HAP-1 (cell line): ENCODE measurements at regions not wholly inside any gene's neighbourhood (a gene's known extent, or its start where the extent isn't known, plus 50 kb on each side); places are given as distances from the start of the nearest gene placed in this dataset.

Experiments
- DNase-seq, 2 experiments: peaks; one replicate each; pipeline ENCODE4 v3.0.0-alpha.2; 2016 to 2020; ENCODE audit warnings: low spot score in 2 of 2
- H3K27me3 ChIP-seq: fragments of 250-450 bp; sonication (Bioruptor Pico); 2 replicates; pipeline ENCODE4 v1.5.1; 2020; ENCODE audit warnings: low read depth, mild to moderate bottlenecking, moderate library complexity
- H3K36me3 ChIP-seq: fragments of 250-450 bp; sonication (Bioruptor Pico); replicated peaks from 2 replicates; pipeline ENCODE4 v1.5.1; 2020; ENCODE audit warnings: mild to moderate bottlenecking
- H3K4me1 ChIP-seq: fragments of 250-450 bp; sonication (Bioruptor Pico); 2 replicates; pipeline ENCODE4 v1.5.1; 2020; ENCODE audit warnings: mild to moderate bottlenecking
- H3K4me3 ChIP-seq: fragments of 250-450 bp; sonication (Bioruptor Pico); 2 replicates; pipeline ENCODE4 v1.5.1; 2020; ENCODE audit warnings: mild to moderate bottlenecking, moderate library complexity
- H3K9me3 ChIP-seq: fragments of 250-450 bp; sonication (Bioruptor Pico); 2 replicates; pipeline ENCODE4 v1.5.1; 2020; ENCODE audit warnings: mild to moderate bottlenecking, moderate library complexity
- in situ Hi-C: fragments of 300-500 bp; cut with MboI; formaldehyde crosslinking; loops from 3 replicates; pipeline ENCODE4 v1.14.3; 2020; ENCODE audit warnings: low sequenced_read_pairs, inconsistent platforms, mixed read lengths

DNA sequence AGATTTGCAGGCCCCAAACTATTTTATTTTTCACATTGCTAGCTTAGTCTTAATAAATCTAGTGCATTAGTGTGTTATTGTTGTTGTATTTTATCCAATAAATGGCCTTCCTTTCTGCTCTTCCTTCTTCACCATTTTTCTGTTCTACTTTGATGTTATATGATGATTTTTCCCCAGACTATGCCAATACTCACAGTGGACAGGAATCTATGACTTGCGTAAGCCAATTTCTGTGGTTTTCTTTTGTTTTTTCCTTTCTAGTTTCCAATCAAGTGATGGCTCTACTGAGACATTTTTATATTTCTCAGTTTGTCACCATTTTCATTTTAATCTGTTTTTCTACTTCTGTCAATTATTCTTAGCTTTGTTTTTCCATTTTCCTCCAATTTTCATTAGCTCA lies 106.8 kb upstream of the FBXL7 start:
- in situ Hi-C loops = loop anchor here (25.0 kb wide), 1 partner anchor 394 kb away; no protein-coding TSS in a partner anchor
- no peak overlapping the region for H3K4me3 ChIP-seq
- H3K4me1 ChIP-seq = no peaks in the 10 kb centered on the region
- DNase-seq = no peak
- peaks cover 21% of the 10 kb centered on the region for H3K27me3 ChIP-seq
- H3K36me3 ChIP-seq = no peaks in the 10 kb centered on the region
- H3K9me3 ChIP-seq = no peaks in the 10 kb centered on the region

DNA sequence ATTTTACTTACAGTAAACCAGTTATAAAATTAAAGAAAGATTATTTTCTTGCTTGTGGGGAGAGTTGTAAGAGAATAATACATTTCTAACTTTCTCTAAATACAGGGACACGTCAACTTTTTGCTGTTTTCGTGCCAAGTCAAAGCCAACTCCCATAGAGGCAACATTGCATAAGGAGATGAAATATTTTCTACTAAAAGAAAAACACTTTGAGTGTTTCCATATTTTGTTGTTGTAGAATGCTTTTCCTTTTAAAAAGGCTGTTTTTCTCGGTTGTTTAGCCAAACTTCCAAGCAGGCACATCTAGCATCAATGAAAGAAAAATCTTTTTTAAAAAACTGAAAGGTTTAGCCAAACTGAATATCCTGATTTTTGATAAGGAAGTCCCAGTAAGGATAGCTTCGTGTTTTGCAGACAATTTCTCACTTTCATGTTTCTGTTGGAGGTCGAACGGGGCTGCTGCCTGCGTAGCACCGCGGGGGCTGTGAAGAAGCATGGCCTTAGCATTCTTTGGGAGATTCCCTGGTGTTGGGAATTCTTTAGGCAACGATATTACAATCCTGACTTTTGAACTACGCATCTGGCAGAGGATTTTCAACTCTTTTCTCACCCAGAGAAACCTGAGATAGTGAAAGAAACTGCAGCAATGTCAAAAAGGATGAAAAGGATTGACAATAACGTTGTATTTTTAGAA lies 108.1 kb upstream of the FBXL7 start:
- Histone ChIP-seq H3K36me3 (no peaks in the 10 kb centered on the region), H3K27me3 (peaks cover 21% of the 10 kb centered on the region), H3K4me3 (no peak overlapping the region), H3K4me1 (no peaks in the 10 kb centered on the region), H3K9me3 (no peaks in the 10 kb centered on the region)
- in situ Hi-C loops = loop anchor here (25.0 kb wide), 1 partner anchor 395 kb away; no protein-coding TSS in a partner anchor
- DNase-seq = no peak

DNA sequence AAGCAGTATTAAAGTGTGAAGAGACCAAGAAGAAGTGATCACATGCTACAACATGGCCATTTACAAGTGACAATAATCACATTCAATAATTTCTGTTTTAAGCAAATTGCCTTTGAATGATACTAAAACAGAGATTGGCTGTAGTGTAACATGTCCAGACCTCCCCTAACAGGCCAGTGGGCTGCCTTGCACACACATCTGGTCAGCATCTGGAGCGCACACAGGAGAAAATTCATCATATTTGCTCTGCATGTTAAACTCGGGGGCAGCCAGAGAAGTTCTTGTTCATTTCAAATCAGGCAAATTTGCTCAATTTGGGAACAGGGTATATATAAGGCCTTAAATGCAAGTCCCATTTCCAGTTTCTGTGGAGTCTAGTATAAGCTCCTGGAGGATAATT lies 111.1 kb upstream of the FBXL7 start:
- Histone ChIP-seq H3K36me3 (no peaks in the 10 kb centered on the region), H3K4me3 (no peak overlapping the region), H3K27me3 (peaks cover 21% of the 10 kb centered on the region), H3K4me1 (no peaks in the 10 kb centered on the region), H3K9me3 (no peaks in the 10 kb centered on the region)
- in situ Hi-C loops = loop anchor here (25.0 kb wide), 1 partner anchor 398 kb away; no protein-coding TSS in a partner anchor
- DNase-seq = no peak

DNA sequence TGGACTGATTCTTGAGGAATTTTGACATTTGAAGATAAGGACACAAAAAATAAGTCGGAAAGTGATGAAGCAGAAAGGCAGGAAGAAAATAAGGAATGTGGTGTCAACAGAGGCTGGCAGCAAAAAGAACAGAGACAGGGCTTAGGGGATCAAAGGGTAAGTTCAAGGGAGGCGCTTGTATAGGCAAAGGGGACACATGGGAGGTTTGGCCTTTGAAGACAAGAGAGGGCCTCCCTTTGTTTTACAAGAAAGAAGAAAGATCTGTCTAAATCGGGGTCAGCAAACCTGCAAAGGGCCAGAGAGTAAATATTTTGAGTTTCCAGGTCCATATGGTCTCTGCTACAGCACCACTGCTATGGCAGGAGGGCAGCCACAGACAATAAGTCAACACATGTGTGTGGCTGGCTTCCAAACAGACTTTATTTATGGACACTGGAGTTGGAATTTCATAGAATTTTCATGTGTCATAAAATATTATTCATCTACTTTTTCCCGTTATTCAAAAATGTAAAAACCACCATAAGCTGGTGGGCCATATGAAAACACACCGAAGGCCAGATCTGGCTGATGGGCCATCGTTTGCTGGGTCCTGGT lies 112.0 kb upstream of the FBXL7 start:
- no peak for DNase-seq
- H3K4me1 ChIP-seq = no peaks in the 10 kb centered on the region
- in situ Hi-C loops = loop anchor here (25.0 kb wide), 1 partner anchor 399 kb away; no protein-coding TSS in a partner anchor
- no peak overlapping the region for H3K4me3 ChIP-seq
- H3K9me3 ChIP-seq = no peaks in the 10 kb centered on the region
- peaks cover 21% of the 10 kb centered on the region for H3K27me3 ChIP-seq
- H3K36me3 ChIP-seq = no peaks in the 10 kb centered on the region

DNA sequence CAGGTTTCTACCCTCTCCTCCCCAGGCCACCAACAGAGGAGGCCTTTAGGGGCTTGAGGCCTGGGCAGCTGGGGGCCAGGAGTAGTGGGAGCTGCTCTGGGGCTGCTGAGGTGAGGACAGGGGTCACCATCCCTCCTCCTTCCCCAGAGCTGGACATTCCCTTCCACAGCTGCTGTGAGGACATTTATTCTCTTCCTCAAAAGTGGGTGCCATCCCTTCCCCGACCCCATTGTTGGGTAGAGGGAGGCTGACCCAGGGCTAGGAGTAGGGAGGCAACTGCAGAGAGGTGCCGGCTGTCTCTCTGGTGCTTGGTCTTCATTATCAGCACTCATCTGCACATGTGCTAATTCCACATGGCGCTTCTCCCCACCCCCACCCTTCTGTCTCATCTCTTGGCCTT lies 113.9 kb upstream of the FBXL7 start:
- Histone ChIP-seq H3K36me3 (no peaks in the 10 kb centered on the region), H3K9me3 (no peaks in the 10 kb centered on the region), H3K4me1 (no peaks in the 10 kb centered on the region), H3K27me3 (peaks cover 16% of the 10 kb centered on the region), H3K4me3 (no peak overlapping the region)
- no peak for DNase-seq
- in situ Hi-C loops = loop anchor here (25.0 kb wide), 1 partner anchor 401 kb away; no protein-coding TSS in a partner anchor

DNA sequence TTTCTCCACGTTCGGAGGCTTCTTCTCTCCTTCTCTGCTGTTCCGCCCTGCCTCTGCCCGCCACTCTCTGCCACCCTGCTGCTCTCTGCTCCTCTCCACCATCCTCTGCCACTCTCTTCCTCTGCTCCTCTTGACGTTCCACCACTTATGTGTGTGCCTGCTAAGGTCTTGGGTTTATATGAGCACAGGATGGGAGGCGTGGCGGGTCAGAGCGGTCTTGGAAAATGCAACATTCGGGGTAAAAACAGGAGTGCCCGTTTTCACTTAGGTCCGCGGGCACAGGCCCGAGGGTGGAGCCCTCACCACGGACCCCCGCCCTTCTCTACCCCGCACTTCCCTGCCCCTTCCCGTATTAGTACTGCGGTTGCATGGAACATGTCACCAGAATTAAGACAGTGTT lies 114.4 kb upstream of the FBXL7 start:
- H3K36me3 ChIP-seq = no peaks in the 10 kb centered on the region
- no peaks in the 10 kb centered on the region for H3K9me3 ChIP-seq
- no peaks in the 10 kb centered on the region for H3K4me1 ChIP-seq
- in situ Hi-C loops = loop anchor here (25.0 kb wide), 1 partner anchor 402 kb away; no protein-coding TSS in a partner anchor
- no peak for DNase-seq
- no peak overlapping the region for H3K4me3 ChIP-seq
- peaks cover 10% of the 10 kb centered on the region for H3K27me3 ChIP-seq

DNA sequence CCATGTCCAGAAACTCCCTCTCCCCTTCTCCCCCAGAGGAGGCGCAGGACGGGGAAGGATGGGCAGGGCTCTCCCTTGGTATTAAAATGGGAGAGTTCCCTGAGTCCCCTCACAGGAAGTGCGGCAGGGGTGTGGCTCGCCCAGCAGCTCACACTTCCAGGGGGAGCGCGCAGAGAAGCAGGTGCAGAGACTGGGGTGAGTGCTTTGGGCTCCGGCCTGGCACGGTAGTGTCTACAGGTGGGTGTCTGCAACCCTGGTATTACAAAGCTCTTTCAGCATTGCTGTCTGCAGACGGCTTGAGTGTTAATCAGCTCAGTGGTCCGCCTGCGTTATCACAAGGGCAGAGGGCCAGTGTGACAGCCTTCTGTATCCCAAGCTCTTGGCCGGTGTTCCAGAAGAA lies 114.9 kb upstream of the FBXL7 start:
- no peak for DNase-seq
- Histone ChIP-seq H3K27me3 (0 out of 2 replicates have a peak, but pooled peaks cover 8% of the 10 kb centered on the region), H3K9me3 (no peaks in the 10 kb centered on the region), H3K4me3 (no peak overlapping the region), H3K4me1 (no peaks in the 10 kb centered on the region), H3K36me3 (no peaks in the 10 kb centered on the region)
- in situ Hi-C loops = loop anchor here (25.0 kb wide), 1 partner anchor 402 kb away; no protein-coding TSS in a partner anchor

DNA sequence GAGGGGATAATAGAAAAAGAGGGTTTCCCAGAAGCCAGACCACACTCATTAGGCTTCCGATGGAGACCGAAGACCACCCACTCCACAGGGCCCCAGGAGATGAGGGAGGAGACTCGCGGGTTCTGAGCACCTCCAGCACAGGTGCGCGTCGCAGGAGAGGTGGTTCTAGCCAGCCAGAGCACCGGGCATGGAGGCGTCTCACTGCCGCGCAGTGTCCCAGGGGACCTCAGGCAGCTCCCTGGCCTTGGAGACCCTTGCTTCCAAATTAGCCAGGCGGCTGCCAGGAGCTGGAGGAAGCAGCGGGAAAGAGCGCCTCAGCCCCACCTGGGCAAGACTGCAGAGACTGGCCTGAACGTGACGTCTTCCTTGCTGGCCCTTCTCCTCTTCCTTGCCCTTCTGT lies 115.4 kb upstream of the FBXL7 start:
- no peaks in the 10 kb centered on the region for H3K9me3 ChIP-seq
- in situ Hi-C loops = loop anchor here (25.0 kb wide), 1 partner anchor 403 kb away; no protein-coding TSS in a partner anchor
- DNase-seq = no peak
- H3K36me3 ChIP-seq = no peaks in the 10 kb centered on the region
- H3K4me1 ChIP-seq = no peaks in the 10 kb centered on the region
- no peak overlapping the region for H3K4me3 ChIP-seq
- 0 out of 2 replicates have a peak, but pooled peaks cover 8% of the 10 kb centered on the region for H3K27me3 ChIP-seq

DNA sequence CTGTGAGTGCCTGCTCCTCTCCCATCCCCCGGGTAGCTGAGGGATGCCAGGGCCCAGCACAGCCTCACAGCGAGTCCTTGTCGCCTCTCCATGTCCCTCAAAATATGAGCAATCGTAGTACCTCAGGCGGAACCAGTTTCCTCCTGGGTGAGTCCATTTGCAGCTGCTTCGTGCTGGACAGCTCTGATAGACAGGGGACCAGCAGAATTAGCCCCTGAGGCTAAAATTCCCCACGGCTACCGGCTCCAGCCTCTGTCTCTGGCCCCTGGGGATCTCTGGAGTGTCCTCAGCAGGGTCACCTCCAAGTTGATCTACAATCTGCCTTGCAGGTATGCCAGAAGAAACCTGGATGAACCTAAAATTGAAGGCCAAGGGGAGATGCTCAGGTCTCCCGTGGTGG lies 115.8 kb upstream of the FBXL7 start:
- in situ Hi-C loops = loop anchor here (25.0 kb wide), 1 partner anchor 403 kb away; no protein-coding TSS in a partner anchor

DNA sequence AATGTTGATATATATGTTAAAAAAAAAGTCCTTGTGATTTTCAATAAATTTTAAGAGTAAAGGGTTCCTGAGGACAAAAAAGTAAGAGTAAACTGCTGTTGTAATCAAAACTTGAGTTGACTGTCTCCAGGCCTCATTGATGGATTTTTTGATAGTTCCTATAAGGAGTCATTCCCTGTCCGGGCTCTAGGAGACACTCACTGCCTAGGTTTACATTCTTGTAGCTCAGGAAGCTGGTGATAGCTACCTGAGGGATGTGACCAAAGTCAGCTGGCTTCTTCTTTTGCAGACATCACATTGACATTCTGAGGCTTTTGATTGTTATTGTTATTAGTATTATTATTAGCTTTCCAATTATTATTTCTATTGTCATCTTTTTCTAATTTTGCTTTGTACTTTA lies 116.5 kb upstream of the FBXL7 start:
- DNase-seq = peak; percentile 17 to 19
- H3K4me1 ChIP-seq = no peaks in the 10 kb centered on the region
- in situ Hi-C loops = loop anchor here (25.0 kb wide), 1 partner anchor 404 kb away; no protein-coding TSS in a partner anchor

More for the DNA sequence above, 115.8 kb upstream of the FBXL7 start:
- Histone ChIP-seq H3K4me1 (no peaks in the 10 kb centered on the region), H3K27me3 (0 out of 2 replicates have a peak, but pooled peaks cover 5% of the 10 kb centered on the region), H3K9me3 (no peaks in the 10 kb centered on the region), H3K36me3 (no peaks in the 10 kb centered on the region), H3K4me3 (no peak overlapping the region)
- DNase-seq = no peak

DNA sequence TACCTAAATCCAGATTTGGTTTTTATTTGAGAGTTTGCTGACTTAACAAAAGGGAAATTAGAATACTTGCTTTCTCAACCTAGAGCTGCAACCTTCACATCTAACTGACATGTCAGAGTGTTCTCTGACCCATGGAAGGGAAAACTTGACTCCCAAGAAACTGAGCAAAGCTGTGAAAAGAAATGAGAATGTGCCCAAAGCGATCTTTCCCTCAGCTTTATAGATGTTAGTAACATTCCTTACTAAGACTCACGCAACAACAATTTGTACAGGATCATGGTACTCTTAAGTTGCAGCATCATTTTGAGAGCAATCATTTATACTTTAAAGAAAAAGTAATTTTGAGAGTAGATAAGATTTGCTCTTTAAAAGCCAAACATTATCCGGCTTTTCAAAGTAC lies 117.0 kb upstream of the FBXL7 start:
- no peaks in the 10 kb centered on the region for H3K27me3 ChIP-seq
- in situ Hi-C loops = loop anchor here (25.0 kb wide), 1 partner anchor 404 kb away; no protein-coding TSS in a partner anchor

More for the DNA sequence above, 116.5 kb upstream of the FBXL7 start:
- no peak overlapping the region for H3K4me3 ChIP-seq
- H3K27me3 ChIP-seq = no peaks in the 10 kb centered on the region
- H3K36me3 ChIP-seq = no peaks in the 10 kb centered on the region
- H3K9me3 ChIP-seq = no peaks in the 10 kb centered on the region

DNA sequence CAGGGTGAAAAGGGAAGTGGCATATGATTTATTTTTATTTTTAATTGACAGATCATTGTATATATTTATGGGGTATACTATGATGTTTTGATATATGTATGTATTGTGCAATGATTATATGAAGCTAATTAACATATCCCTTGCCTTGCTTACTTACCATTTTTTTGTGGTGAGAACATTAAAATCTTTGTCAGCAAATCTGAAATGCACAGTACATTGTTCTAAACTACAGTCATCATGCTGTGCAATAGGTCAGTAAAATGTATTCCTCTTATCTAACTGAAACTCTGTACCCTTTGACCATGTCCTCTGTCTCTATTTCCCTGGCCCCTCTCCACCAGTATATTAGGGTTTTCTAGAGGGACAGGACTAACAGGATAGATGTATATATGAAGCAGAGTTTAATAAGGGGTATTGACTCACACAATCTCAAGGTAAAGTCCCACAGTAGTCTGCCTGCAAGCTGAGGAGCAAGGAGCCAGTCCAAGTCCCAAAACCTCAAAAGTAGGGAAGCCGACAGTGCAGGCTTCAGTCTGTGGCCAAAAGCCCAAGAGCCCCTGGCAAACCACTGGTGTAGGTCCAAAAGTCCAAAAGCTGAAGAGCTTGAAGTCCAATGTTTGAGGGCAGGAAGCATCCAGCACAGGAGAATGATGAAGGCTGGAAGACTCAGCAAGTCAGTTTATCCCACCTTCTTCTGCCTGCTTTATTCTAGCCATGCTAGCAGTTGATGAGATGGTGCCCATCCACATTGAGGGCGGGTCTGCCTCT lies 122.2 kb upstream of the FBXL7 start:
- in situ Hi-C loops = loop anchor here (25.0 kb wide), 1 partner anchor 410 kb away; no protein-coding TSS in a partner anchor
- H3K4me1 ChIP-seq = no peaks in the 10 kb centered on the region
- H3K27me3 ChIP-seq = no peaks in the 10 kb centered on the region
- H3K36me3 ChIP-seq = no peaks in the 10 kb centered on the region
- no peaks in the 10 kb centered on the region for H3K9me3 ChIP-seq
- DNase-seq = no peak
- no peak overlapping the region for H3K4me3 ChIP-seq

More for the DNA sequence above, 117.0 kb upstream of the FBXL7 start:
- Histone ChIP-seq H3K4me3 (no peak overlapping the region), H3K9me3 (no peaks in the 10 kb centered on the region), H3K4me1 (no peaks in the 10 kb centered on the region), H3K36me3 (no peaks in the 10 kb centered on the region)
- no peak for DNase-seq

DNA sequence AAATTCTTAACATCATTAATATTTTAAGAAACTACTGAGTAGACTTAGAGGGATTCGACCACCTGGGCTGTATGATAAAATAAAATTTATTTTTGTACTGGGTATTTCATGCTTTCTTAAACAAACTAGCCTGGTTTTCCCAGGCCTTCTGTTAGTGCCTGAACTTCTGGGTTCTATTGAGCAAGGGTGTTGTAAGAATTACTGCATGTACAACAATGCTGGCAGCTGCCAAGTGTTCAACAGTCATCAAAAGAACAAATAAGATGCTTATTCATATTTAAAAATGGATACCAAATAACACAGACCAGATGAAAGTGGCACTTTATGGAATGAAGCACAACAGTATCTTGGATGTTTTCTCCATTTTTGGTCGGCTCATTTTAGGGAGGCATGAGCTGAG lies 123.2 kb upstream of the FBXL7 start:
- Histone ChIP-seq H3K4me3 (no peak overlapping the region), H3K27me3 (no peaks in the 10 kb centered on the region), H3K36me3 (no peaks in the 10 kb centered on the region), H3K4me1 (no peaks in the 10 kb centered on the region), H3K9me3 (no peaks in the 10 kb centered on the region)
- in situ Hi-C loops = loop anchor here (25.0 kb wide), 1 partner anchor 410 kb away; no protein-coding TSS in a partner anchor
- DNase-seq = no peak
